ENCODE measurements at regions not wholly inside any gene's neighbourhood (a gene's known extent, or its start where the extent isn't known, plus 50 kb on each side); places are given as distances from the start of the nearest gene placed in this dataset.

- no peak for TF ChIP-seq CTCF (IDR thresholded peaks at IDR 0.05; ENCODE audit: insufficient read depth, low read depth, low read length, missing control alignments)
- H3K4me3 ChIP-seq (ENCODE audit: low read length) = no peak overlapping the region
- no peak for DNase-seq (ENCODE audit: low read depth)
Measured at GRCh38 chr10:44761076-44761475, 150.1 kb upstream of the TMEM72 start.

- no peak for DNase-seq (ENCODE audit: low read depth)
- no peak for TF ChIP-seq CTCF (IDR thresholded peaks at IDR 0.05; ENCODE audit: insufficient read depth, low read depth, low read length, missing control alignments)
- no peak overlapping the region for H3K4me3 ChIP-seq (ENCODE audit: low read length)
Measured at GRCh38 chr10:44763331-44763730, 147.8 kb upstream of the TMEM72 start.

GRCh38 chr10:44765299-44765698, 145.8 kb upstream of the TMEM72 start:
- DNase-seq (ENCODE audit: low read depth) = no peak
- H3K4me3 ChIP-seq (ENCODE audit: low read length) = no peak overlapping the region
- no peak for TF ChIP-seq CTCF (IDR thresholded peaks at IDR 0.05; ENCODE audit: insufficient read depth, low read depth, low read length, missing control alignments)

GRCh38 chr10:44766631-44767030, 144.5 kb upstream of the TMEM72 start:
- DNase-seq (ENCODE audit: low read depth) = no peak
- no peak for TF ChIP-seq CTCF (IDR thresholded peaks at IDR 0.05; ENCODE audit: insufficient read depth, low read depth, low read length, missing control alignments)
- H3K4me3 ChIP-seq (ENCODE audit: low read length) = no peak overlapping the region

GRCh38 chr10:44769450-44769849, 141.7 kb upstream of the TMEM72 start:
- TF ChIP-seq CTCF (IDR thresholded peaks at IDR 0.05; ENCODE audit: insufficient read depth, low read depth, low read length, missing control alignments) = no peak
- no peak for DNase-seq (ENCODE audit: low read depth)
- no peak overlapping the region for H3K4me3 ChIP-seq (ENCODE audit: low read length)

GRCh38 chr10:44771233-44771995, 139.7 kb upstream of the TMEM72 start:
- H3K4me3 ChIP-seq (ENCODE audit: low read length) = no peak overlapping the region
- TF ChIP-seq CTCF (IDR thresholded peaks at IDR 0.05; ENCODE audit: insufficient read depth, low read depth, low read length, missing control alignments) = no peak
- no peak for DNase-seq (ENCODE audit: low read depth)

GRCh38 chr10:44773565-44773964, 137.6 kb upstream of the TMEM72 start:
- DNase-seq (ENCODE audit: low read depth) = no peak
- TF ChIP-seq CTCF (IDR thresholded peaks at IDR 0.05; ENCODE audit: insufficient read depth, low read depth, low read length, missing control alignments) = no peak
- no peak overlapping the region for H3K4me3 ChIP-seq (ENCODE audit: low read length)

Measured in epithelial cell of esophagus (primary cell).